ENCODE measurements at regions not wholly inside any gene's neighbourhood (a gene's known extent, or its start where the extent isn't known, plus 50 kb on each side); places are given as distances from the start of the nearest gene placed in this dataset.

GRCh38 chr2:167862782-167863181 lies 384.6 kb downstream of the STK39 start:
- TF ChIP-seq POLR2A (IDR thresholded peaks at IDR 0.05) (no peak), EP300 (IDR thresholded peaks at IDR 0.05) (no peak), CTCF (IDR thresholded peaks at IDR 0.05) (no peak)
- DNase-seq (ENCODE audit: low spot score in 2 of 2) = no peak
- WGBS, 2 donors = 45 to 47% methylated on average over 3 of the region's 3 CpGs
- no peak overlapping the region for H3K4me3 ChIP-seq
- no peaks in the 10 kb centered on the region for H3K9me3 ChIP-seq
- peaks cover 0 to 4% (median 0%) of the 10 kb centered on the region in 4 donors for H3K4me1 ChIP-seq
- no peaks in the 10 kb centered on the region for H3K27me3 ChIP-seq
- H3K36me3 ChIP-seq = no peaks in the 10 kb centered on the region
- H3K27ac ChIP-seq = no peak overlapping the region

DNA sequence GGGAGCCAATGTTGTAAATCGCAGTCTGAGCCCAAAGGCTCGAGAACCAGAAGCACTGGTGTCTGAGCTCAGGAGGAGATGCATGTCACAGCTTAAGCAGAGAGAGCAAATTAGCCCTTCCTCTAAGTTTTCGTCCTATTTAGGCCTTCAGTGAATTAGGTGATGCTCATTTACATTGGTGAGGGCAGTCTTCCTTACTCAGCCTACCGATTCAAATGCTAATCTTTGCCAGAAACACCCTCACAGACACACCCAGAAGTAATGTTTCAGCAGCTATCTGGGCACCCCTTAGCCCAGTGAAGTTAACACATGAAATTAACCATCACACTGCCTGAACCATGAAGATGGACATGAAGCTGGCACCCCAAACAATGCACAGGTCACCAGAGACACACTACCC lies 385.1 kb downstream of the STK39 start:
- H3K9me3 ChIP-seq = no peaks in the 10 kb centered on the region
- H3K36me3 ChIP-seq = no peaks in the 10 kb centered on the region
- peaks cover 0 to 7% (median 0%) of the 10 kb centered on the region in 4 donors for H3K4me1 ChIP-seq
- 88 to 90% methylated on average over 4 of the region's 4 CpGs for WGBS, 2 donors
- no peak overlapping the region for H3K27ac ChIP-seq
- H3K4me3 ChIP-seq = no peak overlapping the region
- H3K27me3 ChIP-seq = no peaks in the 10 kb centered on the region
- DNase-seq (ENCODE audit: low spot score in 2 of 2) = no peak
- TF ChIP-seq EP300 (IDR thresholded peaks at IDR 0.05) = no peak
- no peak for TF ChIP-seq CTCF (IDR thresholded peaks at IDR 0.05)
- no peak for TF ChIP-seq POLR2A (IDR thresholded peaks at IDR 0.05)

DNA sequence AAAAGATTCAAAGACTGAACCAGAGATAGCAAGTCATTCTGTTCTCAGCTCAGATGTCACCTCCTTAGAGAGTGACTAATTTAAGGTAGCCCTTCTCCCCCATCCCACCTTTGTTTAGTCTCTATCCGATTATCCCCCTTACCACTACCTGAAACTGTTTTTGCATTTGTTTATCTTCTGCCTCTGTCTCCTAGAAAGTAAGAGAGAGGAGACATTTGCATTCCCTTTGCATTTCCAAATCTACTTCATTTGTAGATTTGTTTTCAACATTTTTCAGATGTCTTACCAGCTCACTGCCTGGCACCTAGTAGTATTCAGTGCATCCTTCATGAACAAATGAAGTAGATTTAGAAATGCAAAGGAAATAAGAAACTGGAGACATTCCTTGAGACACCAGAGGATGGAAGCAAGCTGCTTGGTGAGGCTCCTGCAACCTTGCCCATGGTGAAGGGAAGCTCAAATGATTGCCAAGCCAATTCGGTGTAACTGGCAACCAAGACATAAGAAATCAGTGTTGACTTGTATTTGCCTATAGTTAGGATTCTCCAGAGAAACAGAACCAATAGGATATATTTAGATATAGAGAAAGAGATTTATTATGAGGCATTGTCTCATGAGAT lies 385.7 kb downstream of the STK39 start:
- no peak for DNase-seq (ENCODE audit: low spot score in 2 of 2)
- peaks cover 0 to 13% (median 0%) of the 10 kb centered on the region in 4 donors for H3K4me1 ChIP-seq
- H3K27me3 ChIP-seq = no peaks in the 10 kb centered on the region
- no peak overlapping the region for H3K4me3 ChIP-seq
- H3K9me3 ChIP-seq = no peaks in the 10 kb centered on the region
- 58 to 76% methylated on average over 2 of the region's 2 CpGs for WGBS, 2 donors
- no peaks in the 10 kb centered on the region for H3K36me3 ChIP-seq
- TF ChIP-seq POLR2A (IDR thresholded peaks at IDR 0.05) (no peak), CTCF (IDR thresholded peaks at IDR 0.05) (no peak), EP300 (IDR thresholded peaks at IDR 0.05) (no peak)
- no peak overlapping the region for H3K27ac ChIP-seq

DNA sequence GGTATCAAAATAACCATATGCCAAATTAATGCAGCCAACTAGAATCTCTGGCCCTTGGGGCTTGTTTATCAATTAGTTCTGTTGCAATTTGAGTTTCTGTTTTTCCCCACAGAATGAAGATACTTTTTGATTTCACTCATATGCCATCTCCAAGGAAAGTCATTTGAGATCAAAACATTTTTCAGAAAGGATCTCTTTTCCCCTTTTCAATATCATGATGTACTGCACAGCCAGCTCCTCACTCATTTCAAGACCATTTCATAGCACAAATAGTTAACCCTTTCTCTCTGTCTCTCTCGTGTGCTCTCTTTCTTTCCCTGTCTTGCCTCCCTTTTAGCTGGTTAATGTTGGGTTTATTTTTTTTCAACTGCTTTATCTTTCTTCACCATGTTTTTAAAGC lies 387.3 kb downstream of the STK39 start:
- WGBS, 2 donors = 50 to 55% methylated on average over 1 of the region's 1 CpG

GRCh38 chr2:167859676-167860075 lies 387.7 kb downstream of the STK39 start:
- Histone ChIP-seq H3K27ac (peak overlapping the region in 1 of 4 donors; percentile 20), H3K9me3 (no peaks in the 10 kb centered on the region), H3K4me3 (no peak overlapping the region), H3K27me3 (no peaks in the 10 kb centered on the region), H3K36me3 (no peaks in the 10 kb centered on the region), H3K4me1 (peaks cover 0 to 17% (median 0%) of the 10 kb centered on the region in 4 donors)
- DNase-seq (ENCODE audit: low spot score in 2 of 2) = no peak
- 67 to 83% methylated on average over 1 of the region's 1 CpG for WGBS, 2 donors
- TF ChIP-seq CTCF (IDR thresholded peaks at IDR 0.05) (no peak), POLR2A (IDR thresholded peaks at IDR 0.05) (no peak), EP300 (IDR thresholded peaks at IDR 0.05) (no peak)

More for the DNA sequence above, 387.3 kb downstream of the STK39 start:
- Histone ChIP-seq H3K27ac (no peak overlapping the region), H3K4me1 (peaks cover 0 to 17% (median 0%) of the 10 kb centered on the region in 4 donors), H3K4me3 (no peak overlapping the region), H3K9me3 (no peaks in the 10 kb centered on the region), H3K27me3 (no peaks in the 10 kb centered on the region), H3K36me3 (no peaks in the 10 kb centered on the region)
- DNase-seq (ENCODE audit: low spot score in 2 of 2) = no peak
- TF ChIP-seq POLR2A (IDR thresholded peaks at IDR 0.05) (no peak), EP300 (IDR thresholded peaks at IDR 0.05) (no peak)
